Esophagus squamous epithelium (tissue), 4 donors: ENCODE measurements at regions not wholly inside any gene's neighbourhood (a gene's known extent, or its start where the extent isn't known, plus 50 kb on each side); places are given as distances from the start of the nearest gene placed in this dataset.

Experiments used
- POLR2A ChIP-seq, 4 donors: fragments of 450-650 bp; IDR thresholded peaks; one replicate each; pipeline ENCODE4 v1.6.1; 2017; ENCODE audit warnings: antibody characterized with exemption in 4 of 4, mild to moderate bottlenecking in 4 of 4, moderate library complexity in 3 of 4
- TF ChIP-seq, protein P1 (sequence below), 6 experiments: fragments of 450-650 bp in 4 of 6; fragments of 200-600 bp in 2 of 6; sonication (generic) in 2 of 6; IDR thresholded peaks; one replicate each; pipeline ENCODE4 v1.5.1; 2016 to 2019; ENCODE audit warnings: antibody characterized with exemption in 6 of 6, mild to moderate bottlenecking in 4 of 6, moderate library complexity in 4 of 6

DNA sequence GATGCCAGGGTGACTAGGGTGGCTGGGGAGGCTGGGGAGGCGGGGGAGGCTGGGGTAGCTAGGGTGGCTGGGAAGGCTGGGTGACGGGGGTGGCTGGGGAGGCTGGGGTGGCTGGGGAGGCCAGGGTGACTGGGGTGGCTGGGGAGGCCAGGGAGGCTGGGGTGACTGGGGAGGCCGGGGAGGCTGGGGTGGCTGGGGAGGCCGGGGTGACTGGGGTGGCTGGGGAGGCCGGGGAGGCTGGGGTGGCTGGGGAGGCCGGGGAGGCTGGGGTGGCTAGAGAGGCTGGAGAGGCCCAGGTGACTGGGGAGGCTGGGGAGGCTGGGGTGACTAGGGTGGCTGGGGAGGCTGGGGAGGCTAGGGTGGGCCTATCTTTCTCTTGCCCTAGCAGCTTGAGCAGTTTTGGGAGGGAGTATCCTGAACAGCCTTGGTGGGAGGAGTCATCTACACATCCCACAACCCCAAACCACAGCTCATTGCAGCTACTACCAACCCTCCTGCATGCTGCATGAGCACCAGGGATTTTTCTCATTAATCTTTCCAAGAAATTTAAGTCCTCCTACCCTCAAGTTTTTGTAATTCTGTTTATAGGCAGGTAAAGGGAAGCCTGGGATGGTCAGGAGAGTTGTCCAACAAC, 203.2 kb upstream of the IRX1 start:
- TF ChIP-seq POLR2A (IDR thresholded peaks at IDR 0.05), result no peak
- TF ChIP-seq, protein P1, sequence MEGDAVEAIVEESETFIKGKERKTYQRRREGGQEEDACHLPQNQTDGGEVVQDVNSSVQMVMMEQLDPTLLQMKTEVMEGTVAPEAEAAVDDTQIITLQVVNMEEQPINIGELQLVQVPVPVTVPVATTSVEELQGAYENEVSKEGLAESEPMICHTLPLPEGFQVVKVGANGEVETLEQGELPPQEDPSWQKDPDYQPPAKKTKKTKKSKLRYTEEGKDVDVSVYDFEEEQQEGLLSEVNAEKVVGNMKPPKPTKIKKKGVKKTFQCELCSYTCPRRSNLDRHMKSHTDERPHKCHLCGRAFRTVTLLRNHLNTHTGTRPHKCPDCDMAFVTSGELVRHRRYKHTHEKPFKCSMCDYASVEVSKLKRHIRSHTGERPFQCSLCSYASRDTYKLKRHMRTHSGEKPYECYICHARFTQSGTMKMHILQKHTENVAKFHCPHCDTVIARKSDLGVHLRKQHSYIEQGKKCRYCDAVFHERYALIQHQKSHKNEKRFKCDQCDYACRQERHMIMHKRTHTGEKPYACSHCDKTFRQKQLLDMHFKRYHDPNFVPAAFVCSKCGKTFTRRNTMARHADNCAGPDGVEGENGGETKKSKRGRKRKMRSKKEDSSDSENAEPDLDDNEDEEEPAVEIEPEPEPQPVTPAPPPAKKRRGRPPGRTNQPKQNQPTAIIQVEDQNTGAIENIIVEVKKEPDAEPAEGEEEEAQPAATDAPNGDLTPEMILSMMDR (IDR thresholded peaks at IDR 0.05), result no peak
